OCI-LY3 (cell line): ENCODE measurements at regions not wholly inside any gene's neighbourhood (a gene's known extent, or its start where the extent isn't known, plus 50 kb on each side); places are given as distances from the start of the nearest gene placed in this dataset.

ENCODE experiments used
- CTCF ChIP-seq: fragments of 200-600, 300-600 bp; sonication (generic); IDR thresholded peaks from 2 replicates; pipeline ENCODE4 v1.5.1; 2014; ENCODE audit warnings: antibody characterized with exemption, low read length, low read depth
- EZH2phosphoT487 ChIP-seq: fragments of 200-600 bp; shearing (Covaris generic); IDR thresholded peaks from 2 replicates; pipeline ENCODE4 v1.6.1; 2018; ENCODE audit warnings: antibody characterized with exemption, mixed run types, low read depth

GRCh38 chr15:81895723-81896122 is 150.1 kb downstream of the MEX3B start:
- no peak for TF ChIP-seq EZH2phosphoT487
- no peak for TF ChIP-seq CTCF
